Stimulated activated effector memory CD8-positive, alpha-beta T cell treated with anti-CD3 and anti-CD28 coated beads, Interleukin-12 subunit alpha, Interleukin-12 subunit beta, amount 100 ng/mL, for 72 hours (primary cell): ENCODE measurements at regions not wholly inside any gene's neighbourhood (a gene's known extent, or its start where the extent isn't known, plus 50 kb on each side); places are given as distances from the start of the nearest gene placed in this dataset.

ENCODE experiments used
- ATAC-seq: fragments of 150-1000 bp; cut with Tn5 transposase; 2 replicates; pipeline ENCODE4 v1.10.0; 2021
- DNase-seq, 2 donors: peaks; one replicate each; pipeline ENCODE4 v3.0.0; 2021 to 2022; ENCODE audit warnings: low spot score in 2 of 2
- H3K27ac Mint-ChIP-seq: one replicate; pipeline ENCODE4 v1.8.0; 2022; ENCODE audit warnings: mild to moderate bottlenecking, mixed read lengths
- H3K36me3 Mint-ChIP-seq: one replicate; pipeline ENCODE4 v1.8.0; 2022; ENCODE audit warnings: mild to moderate bottlenecking, mixed read lengths
- H3K4me1 Mint-ChIP-seq: one replicate; pipeline ENCODE4 v1.8.0; 2022; ENCODE audit warnings: mixed read lengths
- H3K4me3 Mint-ChIP-seq: one replicate; pipeline ENCODE4 v1.8.0; 2022; ENCODE audit warnings: mild to moderate bottlenecking, mixed read lengths
- H3K9me3 Mint-ChIP-seq: one replicate; pipeline ENCODE4 v1.8.0; 2022; ENCODE audit warnings: mixed read lengths

DNA sequence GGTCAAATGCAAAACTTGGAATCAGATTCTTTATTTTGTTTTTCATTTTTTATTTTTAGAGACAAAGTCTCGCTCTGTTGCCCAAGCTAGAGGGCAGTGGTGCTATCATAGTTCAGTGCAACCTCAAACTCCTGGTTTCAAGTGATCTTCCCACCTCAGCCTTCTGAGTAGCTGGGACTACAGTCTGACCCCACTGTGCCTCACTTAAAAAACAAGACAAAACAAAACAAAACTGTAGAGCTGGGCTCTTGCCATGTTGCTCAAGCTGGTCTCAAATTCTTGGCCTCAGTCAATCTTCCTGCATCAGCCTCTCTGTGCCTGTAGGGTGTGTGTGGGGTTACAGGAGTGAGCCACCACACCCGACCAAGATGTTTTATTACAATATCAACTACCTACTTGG, 396.0 kb upstream of the USP24 start:
- Mint-ChIP-seq H3K36me3 (no peaks in the 10 kb centered on the region), H3K9me3 (no peaks in the 10 kb centered on the region), H3K4me3 (no peak overlapping the region), H3K4me1 (no peaks in the 10 kb centered on the region), H3K27ac (no peak overlapping the region)
- ATAC-seq (no peak), DNase-seq (no peak)

DNA sequence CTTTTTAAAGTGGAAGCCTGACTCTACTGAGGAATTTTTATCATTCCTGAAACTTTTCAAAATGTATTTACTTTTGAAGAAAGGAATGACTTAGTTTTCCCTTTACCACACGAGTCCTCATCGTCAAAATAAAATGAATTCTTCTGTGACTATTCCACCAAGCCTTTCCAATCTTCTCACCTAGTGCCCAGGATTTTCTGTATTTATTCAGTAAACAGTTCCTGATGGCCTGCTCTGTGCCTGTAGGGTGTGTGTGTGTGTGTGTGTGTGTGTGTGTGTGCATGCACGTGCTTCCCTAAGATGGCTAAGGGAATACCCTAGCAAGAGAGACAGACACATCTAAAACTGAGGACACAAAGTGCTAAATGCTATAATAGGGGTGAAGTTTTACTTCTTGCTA, 395.0 kb upstream of the USP24 start:
- no peaks in the 10 kb centered on the region for H3K36me3 Mint-ChIP-seq
- no peak overlapping the region for H3K27ac Mint-ChIP-seq
- no peak for DNase-seq
- no peaks in the 10 kb centered on the region for H3K9me3 Mint-ChIP-seq
- no peaks in the 10 kb centered on the region for H3K4me1 Mint-ChIP-seq
- H3K4me3 Mint-ChIP-seq: no peak overlapping the region
- ATAC-seq: no peak

DNA sequence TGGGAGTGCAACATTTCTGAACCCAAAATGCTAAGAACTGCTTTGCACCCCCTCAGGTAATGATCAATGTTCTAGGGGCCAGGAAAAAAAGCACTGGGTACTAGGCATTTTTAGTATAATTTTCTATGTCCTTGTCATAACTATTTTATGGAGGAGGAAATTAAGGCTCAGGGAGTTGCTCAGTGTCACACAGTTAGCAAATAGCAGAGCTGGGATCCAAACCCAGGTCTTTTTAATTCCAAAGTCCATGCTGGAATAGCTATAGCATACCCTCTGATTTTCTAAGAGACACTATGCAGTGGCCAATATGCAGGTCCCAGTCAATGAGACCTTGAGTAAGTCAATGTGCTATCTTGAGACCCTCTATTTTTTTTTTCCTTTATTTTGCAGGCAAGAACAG, 394.5 kb upstream of the USP24 start:
- Mint-ChIP-seq H3K9me3 (no peaks in the 10 kb centered on the region), H3K4me3 (no peak overlapping the region), H3K36me3 (no peaks in the 10 kb centered on the region), H3K27ac (no peak overlapping the region), H3K4me1 (no peaks in the 10 kb centered on the region)
- ATAC-seq (no peak), DNase-seq (no peak)

DNA sequence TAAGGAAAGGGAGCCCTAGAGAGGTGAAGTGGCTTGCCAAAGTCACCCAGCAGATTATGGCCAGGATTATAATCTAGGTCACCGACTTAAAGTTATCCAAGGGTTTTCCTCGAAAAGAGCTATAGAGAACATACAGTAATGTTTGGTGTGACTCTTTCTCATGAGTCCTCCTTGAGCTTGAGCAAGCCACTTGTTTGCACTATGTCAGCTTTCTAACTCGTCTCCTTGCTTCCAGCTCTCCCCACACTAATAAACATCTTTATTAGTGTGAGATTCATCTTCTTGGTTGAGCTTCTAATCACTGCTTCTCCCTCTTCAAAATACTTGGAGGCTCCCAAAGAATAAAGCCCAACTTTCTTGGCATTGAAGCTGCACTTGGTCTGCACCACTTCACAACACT, 390.0 kb upstream of the USP24 start:
- Mint-ChIP-seq H3K4me1 (no peaks in the 10 kb centered on the region), H3K9me3 (no peaks in the 10 kb centered on the region), H3K4me3 (no peak overlapping the region), H3K27ac (no peak overlapping the region), H3K36me3 (no peaks in the 10 kb centered on the region)
- DNase-seq (no peak), ATAC-seq (no peak)

DNA sequence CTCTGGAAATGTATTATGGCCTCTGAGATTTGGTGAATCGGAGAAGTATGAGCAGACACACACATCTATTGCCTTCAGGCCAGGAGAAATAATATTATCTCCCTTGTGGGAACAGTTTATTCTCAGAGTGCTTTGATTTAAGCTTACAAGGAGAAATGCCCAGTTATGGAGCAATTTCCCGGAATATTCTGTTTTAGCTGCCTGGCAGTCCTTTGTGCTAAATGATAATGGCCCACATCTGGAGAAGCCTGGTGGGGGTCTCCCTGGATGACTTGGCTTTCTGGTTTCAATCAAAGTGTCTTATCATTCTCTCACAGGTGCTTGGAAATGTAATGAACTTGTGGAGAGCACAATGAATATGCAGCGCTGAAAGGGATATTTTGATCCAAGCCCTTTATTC, 389.6 kb upstream of the USP24 start:
- Mint-ChIP-seq H3K27ac (no peak overlapping the region), H3K9me3 (no peaks in the 10 kb centered on the region), H3K4me3 (no peak overlapping the region), H3K36me3 (no peaks in the 10 kb centered on the region), H3K4me1 (no peaks in the 10 kb centered on the region)
- no peak for ATAC-seq
- no peak for DNase-seq

DNA sequence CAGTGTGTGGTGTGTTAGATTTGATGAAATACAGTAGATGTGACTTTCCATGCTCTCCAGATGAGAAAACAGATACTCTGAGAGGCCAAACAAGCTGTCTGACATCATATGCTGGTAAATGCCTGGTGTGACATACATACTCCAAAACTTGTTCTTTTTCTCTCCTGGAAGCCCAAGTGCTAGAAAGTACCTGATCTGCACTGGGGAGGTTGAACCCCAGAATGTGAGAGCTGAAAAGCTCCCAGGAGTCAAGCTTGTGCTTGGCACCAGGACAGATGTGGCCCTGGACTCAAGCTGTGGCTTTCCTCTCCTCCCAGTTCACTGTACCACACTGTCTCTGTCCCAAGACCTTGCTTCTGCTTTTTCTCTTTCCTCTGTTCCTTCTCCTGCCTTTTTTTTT, 389.0 kb upstream of the USP24 start:
- H3K27ac Mint-ChIP-seq: no peak overlapping the region
- no peaks in the 10 kb centered on the region for H3K36me3 Mint-ChIP-seq
- no peaks in the 10 kb centered on the region for H3K4me1 Mint-ChIP-seq
- ATAC-seq (no peak), DNase-seq (no peak)
- no peaks in the 10 kb centered on the region for H3K9me3 Mint-ChIP-seq
- no peak overlapping the region for H3K4me3 Mint-ChIP-seq

DNA sequence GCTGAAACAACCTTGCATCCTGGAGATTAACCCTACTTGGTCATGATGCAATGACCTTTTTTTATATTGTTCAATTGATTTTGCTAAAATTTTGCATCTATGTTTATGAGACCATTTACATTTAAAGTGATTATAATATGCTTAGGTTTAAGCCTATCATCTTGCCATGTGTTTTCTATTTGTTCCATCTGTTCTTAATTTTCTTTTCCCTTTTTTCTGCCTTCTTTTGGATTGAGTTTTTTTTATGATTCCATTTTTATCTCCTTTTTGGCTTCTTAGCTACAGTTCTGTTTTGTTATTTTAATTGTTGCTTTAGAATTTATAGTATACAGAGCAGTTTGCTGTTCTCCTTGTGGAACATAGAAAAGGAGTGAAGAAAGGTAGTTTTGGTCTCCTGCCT, 385.1 kb upstream of the USP24 start:
- ATAC-seq: no peak
- no peaks in the 10 kb centered on the region for H3K4me1 Mint-ChIP-seq
- no peaks in the 10 kb centered on the region for H3K9me3 Mint-ChIP-seq
- H3K36me3 Mint-ChIP-seq: no peaks in the 10 kb centered on the region
- DNase-seq: no peak
- no peak overlapping the region for H3K4me3 Mint-ChIP-seq
- no peak overlapping the region for H3K27ac Mint-ChIP-seq

DNA sequence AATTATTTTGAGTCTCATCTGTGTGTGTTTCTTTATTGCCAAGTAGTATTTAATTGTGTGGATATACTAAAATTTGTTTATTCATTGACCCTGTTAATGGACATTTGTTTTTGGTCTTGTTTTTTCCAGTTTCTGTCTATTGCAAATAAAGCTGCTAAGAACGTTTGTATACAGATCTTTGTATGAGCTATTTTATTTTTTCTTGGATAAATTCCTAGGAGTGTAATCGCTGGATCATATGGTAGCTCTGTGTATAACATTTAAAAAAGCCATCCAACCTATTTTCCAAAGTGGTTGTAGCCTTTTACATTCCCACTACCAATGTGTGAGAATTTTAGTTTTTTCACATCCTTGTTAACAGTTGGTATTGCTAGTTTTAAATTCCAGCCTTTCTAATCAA, 382.7 kb upstream of the USP24 start:
- DNase-seq: no peak
- Mint-ChIP-seq H3K27ac (no peak overlapping the region), H3K4me3 (no peak overlapping the region), H3K4me1 (no peaks in the 10 kb centered on the region), H3K9me3 (no peaks in the 10 kb centered on the region), H3K36me3 (no peaks in the 10 kb centered on the region)
- ATAC-seq: no peak

DNA sequence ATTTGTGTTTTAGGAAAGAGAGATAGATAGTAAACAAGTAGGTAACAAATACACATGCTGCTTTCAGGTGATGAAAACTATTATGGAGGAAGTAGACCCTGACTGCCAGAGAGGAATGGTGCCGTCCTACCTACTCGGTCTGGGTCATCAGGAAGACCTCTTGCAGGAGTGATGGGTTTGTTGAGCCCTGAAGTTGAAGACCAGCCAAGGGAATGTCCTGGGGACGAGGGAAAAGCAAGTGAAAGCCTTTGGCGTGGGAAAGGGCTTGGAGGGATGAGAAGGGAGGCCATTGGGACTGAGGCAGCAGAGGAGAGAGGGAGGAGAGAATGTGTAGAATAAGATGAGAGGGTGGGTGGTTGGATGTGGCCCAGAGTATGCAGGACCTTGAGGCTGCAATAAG, 379.5 kb upstream of the USP24 start:
- Mint-ChIP-seq H3K4me3 (no peak overlapping the region), H3K4me1 (no peaks in the 10 kb centered on the region), H3K27ac (no peak overlapping the region), H3K9me3 (no peaks in the 10 kb centered on the region), H3K36me3 (no peaks in the 10 kb centered on the region)
- DNase-seq (no peak), ATAC-seq (no peak)

DNA sequence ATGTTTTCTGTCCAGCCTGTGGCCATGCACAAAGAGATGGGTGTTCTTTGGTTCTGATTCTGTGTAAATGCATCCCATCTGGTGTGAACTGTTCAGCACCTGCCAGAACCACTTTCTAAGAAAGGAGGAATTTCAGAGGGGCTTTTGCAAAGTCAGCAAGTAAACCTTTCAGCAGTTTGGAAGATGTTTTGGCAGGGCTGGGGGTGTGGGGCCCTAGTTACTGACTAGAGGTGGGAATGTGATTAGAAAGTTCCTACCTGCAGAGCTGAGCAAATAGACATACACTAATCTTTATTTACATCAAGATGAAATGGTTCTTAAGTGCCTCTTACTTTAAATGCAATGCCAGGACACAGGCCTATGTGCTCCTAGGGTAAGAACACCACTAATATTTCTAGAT, 378.1 kb upstream of the USP24 start:
- Mint-ChIP-seq H3K4me3 (no peak overlapping the region), H3K36me3 (no peaks in the 10 kb centered on the region), H3K9me3 (no peaks in the 10 kb centered on the region), H3K27ac (no peak overlapping the region), H3K4me1 (no peaks in the 10 kb centered on the region)
- DNase-seq (no peak), ATAC-seq (no peak)

DNA sequence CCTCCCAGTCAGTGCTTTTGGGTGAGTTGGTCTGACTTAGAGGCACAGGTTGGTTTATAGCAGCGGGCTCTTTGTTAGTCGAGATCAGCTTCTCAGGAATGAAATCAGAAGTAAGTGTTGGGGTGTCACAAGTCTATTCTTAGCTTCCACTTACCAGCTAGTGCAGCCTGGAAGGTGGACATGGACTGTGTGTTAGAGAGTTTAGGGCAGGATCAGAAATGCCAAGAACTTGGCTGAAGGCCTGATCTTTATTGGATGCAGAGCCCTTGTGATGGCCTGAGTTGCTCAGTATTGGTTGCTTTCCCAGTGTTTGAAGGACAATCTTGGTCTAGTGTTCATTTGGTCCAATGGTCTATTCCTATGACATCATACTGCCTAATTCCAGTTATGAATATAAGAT, 377.0 kb upstream of the USP24 start:
- Mint-ChIP-seq H3K4me3 (no peak overlapping the region), H3K36me3 (no peaks in the 10 kb centered on the region), H3K27ac (no peak overlapping the region), H3K9me3 (no peaks in the 10 kb centered on the region), H3K4me1 (no peaks in the 10 kb centered on the region)
- no peak for DNase-seq
- no peak for ATAC-seq

DNA sequence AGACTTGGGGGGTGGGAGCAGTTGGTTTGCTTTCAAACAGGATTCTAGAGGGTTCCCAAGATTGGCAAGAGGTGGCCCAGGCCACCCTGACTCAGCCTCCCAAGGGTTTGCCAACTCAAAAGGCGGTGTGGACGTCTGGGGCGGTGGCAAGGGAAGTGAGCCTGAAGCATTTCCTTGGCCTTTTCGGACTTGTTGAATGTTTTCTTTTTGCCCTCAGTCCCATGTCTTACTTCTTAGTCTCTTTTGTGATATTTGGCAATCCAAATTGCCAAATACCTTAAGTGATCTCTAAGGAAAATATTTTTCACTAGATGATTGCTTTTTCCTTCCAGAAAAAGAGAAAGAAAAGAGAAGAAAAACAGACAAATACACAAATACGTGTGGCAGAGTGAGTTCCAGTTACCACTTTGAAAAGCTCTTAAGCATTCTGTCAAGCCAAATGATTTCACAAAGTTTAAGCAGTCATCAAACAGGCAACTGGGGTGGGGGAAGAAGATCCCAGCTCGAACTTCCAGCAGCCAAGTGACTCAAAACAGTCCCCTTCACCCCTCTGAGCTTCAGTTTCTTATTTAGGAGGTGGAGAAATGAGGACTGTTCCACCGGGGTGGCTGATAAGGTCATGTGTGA, 374.6 kb upstream of the USP24 start:
- H3K9me3 Mint-ChIP-seq: no peaks in the 10 kb centered on the region
- no peak overlapping the region for H3K4me3 Mint-ChIP-seq
- no peak overlapping the region for H3K27ac Mint-ChIP-seq
- DNase-seq: no peak
- no peak for ATAC-seq
- H3K36me3 Mint-ChIP-seq: no peaks in the 10 kb centered on the region
- H3K4me1 Mint-ChIP-seq: no peaks in the 10 kb centered on the region

DNA sequence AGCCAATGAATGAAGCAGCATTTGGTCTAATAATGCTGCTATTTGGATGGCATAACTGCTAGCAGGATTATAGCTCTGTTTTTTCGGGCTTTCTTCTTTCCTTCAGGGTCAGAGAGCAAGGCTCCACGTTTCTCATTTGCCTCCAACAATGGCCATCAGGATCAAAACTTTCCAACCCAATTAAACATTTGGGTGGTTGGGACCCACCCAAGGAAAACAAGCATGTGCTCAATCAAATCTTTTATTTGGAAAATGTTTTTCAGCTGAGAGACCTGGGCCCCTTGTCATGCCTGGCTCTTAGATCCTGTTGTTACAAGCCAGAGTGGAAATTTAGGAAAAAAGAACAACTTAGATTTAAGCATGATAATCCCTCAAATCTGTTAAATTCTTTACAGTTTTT, 373.1 kb upstream of the USP24 start:
- Mint-ChIP-seq H3K4me3 (no peak overlapping the region), H3K4me1 (no peaks in the 10 kb centered on the region), H3K36me3 (no peaks in the 10 kb centered on the region), H3K9me3 (no peaks in the 10 kb centered on the region), H3K27ac (no peak overlapping the region)
- DNase-seq (no peak), ATAC-seq (no peak)

DNA sequence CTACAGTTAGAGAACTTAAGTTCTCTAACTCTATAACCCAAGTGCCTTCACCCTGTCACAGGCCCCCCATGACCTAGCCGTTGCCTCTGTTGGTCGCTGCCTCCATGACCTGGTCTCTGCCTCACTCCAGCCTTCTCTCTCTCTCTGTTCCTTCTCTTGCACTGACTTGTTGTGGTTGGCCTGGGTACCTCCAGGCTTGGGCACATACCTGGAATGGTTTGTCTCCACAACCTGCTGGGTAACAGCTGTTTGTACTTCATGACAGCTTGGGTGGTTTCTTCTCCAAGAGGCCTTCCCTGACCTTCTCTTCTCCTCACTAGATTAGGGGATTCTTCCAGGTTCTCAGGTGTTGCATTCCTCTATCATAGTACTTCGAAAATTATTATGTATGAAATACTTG, 371.6 kb upstream of the USP24 start:
- peak; percentile 34 for ATAC-seq
- H3K4me3 Mint-ChIP-seq: no peak overlapping the region
- no peaks in the 10 kb centered on the region for H3K4me1 Mint-ChIP-seq
- no peak overlapping the region for H3K27ac Mint-ChIP-seq
- H3K36me3 Mint-ChIP-seq: no peaks in the 10 kb centered on the region
- no peaks in the 10 kb centered on the region for H3K9me3 Mint-ChIP-seq
- DNase-seq: no peak

DNA sequence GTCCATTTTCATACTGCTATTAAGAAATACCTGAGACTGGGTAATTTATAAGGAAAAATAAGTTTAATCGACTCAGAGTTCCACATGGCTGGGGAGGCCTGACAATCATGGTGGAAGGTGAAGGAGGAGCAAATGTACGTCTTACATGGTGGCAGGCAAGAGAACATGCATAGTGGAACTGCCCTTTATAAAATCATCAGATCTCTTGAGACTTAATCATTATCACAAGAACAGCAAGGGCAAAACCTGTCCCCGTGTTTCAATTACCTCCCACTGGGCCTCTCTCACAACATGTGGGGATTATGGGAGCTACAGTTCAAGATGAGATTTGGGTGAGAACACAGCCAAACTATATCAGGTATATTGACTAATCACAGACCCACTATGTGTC, 370.2 kb upstream of the USP24 start:
- Mint-ChIP-seq H3K36me3 (no peaks in the 10 kb centered on the region), H3K27ac (no peak overlapping the region), H3K9me3 (no peaks in the 10 kb centered on the region), H3K4me1 (no peaks in the 10 kb centered on the region), H3K4me3 (no peak overlapping the region)
- no peak for DNase-seq
- no peak for ATAC-seq

DNA sequence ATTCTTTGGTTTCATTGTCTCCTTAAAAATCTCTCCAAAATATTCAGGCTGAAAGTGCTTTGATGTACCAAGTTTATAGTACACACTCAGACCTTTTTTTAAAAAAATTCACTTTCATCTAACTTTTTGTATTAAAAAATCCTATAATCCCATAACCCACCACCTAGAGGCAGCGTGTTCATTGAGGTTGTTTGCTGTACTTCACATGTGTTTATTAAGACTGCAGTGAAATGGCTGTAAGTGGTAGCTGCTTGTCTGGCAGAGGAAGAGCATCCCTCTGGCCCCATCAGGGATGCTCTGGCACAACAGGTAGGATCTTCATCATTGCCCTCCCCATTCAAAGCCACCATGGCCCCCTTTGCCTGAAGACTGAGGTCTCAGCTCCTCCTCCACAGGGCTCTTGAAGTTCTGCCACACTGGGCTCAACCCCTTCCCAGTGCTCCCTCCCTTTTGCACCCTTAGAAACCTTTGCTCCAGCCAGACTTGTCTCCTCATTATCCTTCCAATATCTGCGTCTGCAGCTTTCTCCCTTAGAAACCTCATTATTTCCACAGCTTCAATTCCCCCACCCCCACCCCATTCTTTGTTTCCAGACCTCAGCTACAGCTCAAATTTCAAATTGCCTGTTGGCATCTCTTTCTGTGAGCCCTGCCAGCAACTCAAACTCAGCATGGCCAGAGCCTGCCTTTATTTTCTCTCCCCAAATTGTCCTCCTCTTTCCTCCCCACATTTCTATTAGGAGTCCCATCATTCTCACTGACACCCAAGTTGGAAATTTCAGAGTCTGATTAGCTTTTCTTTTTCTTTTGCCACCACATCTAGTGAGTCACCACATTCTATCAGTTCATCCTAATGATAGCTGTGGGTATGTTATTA, 369.6 kb upstream of the USP24 start:
- H3K27ac Mint-ChIP-seq: no peak overlapping the region
- no peaks in the 10 kb centered on the region for H3K4me1 Mint-ChIP-seq
- no peak overlapping the region for H3K4me3 Mint-ChIP-seq
- H3K9me3 Mint-ChIP-seq: no peaks in the 10 kb centered on the region
- H3K36me3 Mint-ChIP-seq: no peaks in the 10 kb centered on the region
- no peak for DNase-seq
- no peak for ATAC-seq
